Prostate gland (tissue), 2 donors: ENCODE measurements at regions not wholly inside any gene's neighbourhood (a gene's known extent, or its start where the extent isn't known, plus 50 kb on each side); places are given as distances from the start of the nearest gene placed in this dataset.

Source experiments
- CTCF ChIP-seq, 4 experiments: fragments of 200-600 bp in 2 of 4; fragments of 450-650 bp in 2 of 4; sonication (generic) in 2 of 4; IDR thresholded peaks; 1 replicate in 3 of 4; 2 replicates in 1 of 4; pipeline ENCODE4 v1.5.1; 2016 to 2019; ENCODE audit warnings: antibody characterized with exemption in 4 of 4, mild to moderate bottlenecking in 2 of 4, moderate library complexity in 2 of 4
- POLR2A ChIP-seq: fragments of 450-650 bp; IDR thresholded peaks from one replicate; pipeline ENCODE4 v1.6.1; 2016; ENCODE audit warnings: antibody characterized with exemption, mild to moderate bottlenecking

DNA sequence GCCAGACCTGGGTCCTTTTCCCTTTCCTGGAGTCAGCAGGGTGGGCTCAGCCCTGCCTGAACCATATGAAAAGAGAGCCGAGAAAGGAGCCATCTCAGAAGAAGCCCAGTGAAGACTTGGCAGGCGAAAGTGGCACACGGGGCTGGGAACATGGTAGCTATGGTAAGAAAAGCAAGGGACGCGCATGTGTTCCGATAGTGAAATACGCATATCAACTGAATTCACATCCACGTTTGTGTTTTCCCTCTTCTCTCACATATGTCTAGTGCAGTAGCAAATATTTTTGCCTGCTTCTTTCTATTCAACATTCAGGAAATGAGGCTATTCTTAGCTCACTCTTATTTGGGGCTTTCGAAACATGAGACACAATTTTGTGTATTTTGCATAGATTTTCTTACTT lies 54.1 kb upstream of the PEG3 start:
- TF ChIP-seq POLR2A (no peak), CTCF (IDR thresholded peaks at IDR 0.05) (no peak)
